Right ventricle myocardium inferior (tissue), 1 donor: ENCODE measurements at regions not wholly inside any gene's neighbourhood (a gene's known extent, or its start where the extent isn't known, plus 50 kb on each side); places are given as distances from the start of the nearest gene placed in this dataset.

ENCODE experiments used
- ATAC-seq: fragments of 200-7000 bp; cut with Tn5 transposase; one replicate; pipeline ENCODE4 v1.9.1; 2020; ENCODE audit warnings: mild to moderate bottlenecking, moderate library complexity
- DNase-seq: peaks from one replicate; pipeline ENCODE4 v3.0.0; 2021; ENCODE audit errors: missing footprints
- intact Hi-C: fragments of 100-400 bp; cut with DNase I; formaldehyde crosslinking; loops from one replicate; pipeline ENCODE4 v1.11.0; 2022
- donor health status: DM: no; HTN: yes; CAD: no; lungs with severe emphysema.

GRCh38 chr15:38668898-38669391 is 104.3 kb upstream of the RASGRP1 start:
- ATAC-seq = no peak
- intact Hi-C loops = no loop called here
- no peak for DNase-seq

- DNase-seq (no peak), ATAC-seq (no peak)
- intact Hi-C loops = no loop called here
These were observed 105.8 kb upstream of the RASGRP1 start for GRCh38 chr15:38670128-38671005.

GRCh38 chr15:38671006-38671387 is 106.4 kb upstream of the RASGRP1 start:
- intact Hi-C loops = no loop called here
- no peak for DNase-seq
- ATAC-seq = no peak

GRCh38 chr15:38671675-38672254 is 107.2 kb upstream of the RASGRP1 start:
- intact Hi-C loops = no loop called here
- ATAC-seq = no peak

GRCh38 chr15:38672273-38672672 is 107.7 kb upstream of the RASGRP1 start:
- intact Hi-C loops = no loop called here
- ATAC-seq (no peak), DNase-seq (no peak)

More at GRCh38 chr15:38671675-38672254, 107.2 kb upstream of the RASGRP1 start:
- no peak for DNase-seq

- ATAC-seq = no peak
- DNase-seq = no peak
- intact Hi-C loops = no loop called here
These were observed 108.4 kb upstream of the RASGRP1 start for GRCh38 chr15:38672814-38673670.

- intact Hi-C loops = no loop called here
- ATAC-seq (no peak), DNase-seq (no peak)
These were observed 109.8 kb upstream of the RASGRP1 start for GRCh38 chr15:38674448-38674847.

GRCh38 chr15:38678281-38678680 is 113.7 kb upstream of the RASGRP1 start:
- intact Hi-C loops = no loop called here
- DNase-seq (no peak), ATAC-seq (no peak)

GRCh38 chr15:38680775-38681174 is 116.2 kb upstream of the RASGRP1 start:
- DNase-seq (no peak), ATAC-seq (no peak)
- intact Hi-C loops = loop anchor here (5.0 to 10.0 kb wide), 3 partner anchors 98 to 686 kb away; partner anchors contain the start of gene RASGRP1

- no peak for DNase-seq
- no peak for ATAC-seq
- intact Hi-C loops = loop anchor here (5.0 to 10.0 kb wide), 3 partner anchors 100 to 688 kb away; partner anchors contain the start of gene RASGRP1
These were observed 117.7 kb upstream of the RASGRP1 start for GRCh38 chr15:38682363-38682762.

- intact Hi-C loops = loop anchor here (5.0 to 10.0 kb wide), 3 partner anchors 101 to 688 kb away; partner anchors contain the start of gene RASGRP1
- ATAC-seq (no peak), DNase-seq (no peak)
These were observed 118.2 kb upstream of the RASGRP1 start for GRCh38 chr15:38682861-38683260.

- intact Hi-C loops = loop anchor here (5.0 to 10.0 kb wide), 3 partner anchors 101 to 689 kb away; partner anchors contain the start of gene RASGRP1
- DNase-seq = no peak
- peak; percentile 54 for ATAC-seq
These were observed 119.0 kb upstream of the RASGRP1 start for GRCh38 chr15:38683382-38684242.

GRCh38 chr15:38684440-38685010 is 119.9 kb upstream of the RASGRP1 start:
- ATAC-seq (no peak), DNase-seq (no peak)
- intact Hi-C loops = loop anchor here (5.0 to 10.0 kb wide), 4 partner anchors 102 to 690 kb away; partner anchors contain the start of genes FAM98B and RASGRP1

GRCh38 chr15:38685686-38686339 is 121.2 kb upstream of the RASGRP1 start:
- DNase-seq = no peak
- intact Hi-C loops = loop anchor here (5.0 to 10.0 kb wide), 2 partner anchors 234 to 691 kb away; partner anchors contain the start of gene FAM98B

GRCh38 chr15:38687340-38687739 is 122.7 kb upstream of the RASGRP1 start:
- ATAC-seq (no peak), DNase-seq (no peak)
- intact Hi-C loops = loop anchor here (5.0 to 10.0 kb wide), 2 partner anchors 235 to 693 kb away; partner anchors contain the start of gene FAM98B

More at GRCh38 chr15:38685686-38686339, 121.2 kb upstream of the RASGRP1 start:
- no peak for ATAC-seq

GRCh38 chr15:38687775-38688495 is 123.3 kb upstream of the RASGRP1 start:
- intact Hi-C loops = loop anchor here (5.0 to 10.0 kb wide), 2 partner anchors 236 to 693 kb away; partner anchors contain the start of gene FAM98B
- DNase-seq = no peak
- ATAC-seq = no peak
